GM18873 (cell line): ENCODE measurements at regions not wholly inside any gene's neighbourhood (a gene's known extent, or its start where the extent isn't known, plus 50 kb on each side); places are given as distances from the start of the nearest gene placed in this dataset.

ENCODE experiments used
- ATAC-seq: cut with Tn5 transposase; IDR thresholded peaks from one replicate; pipeline ENCODE4 v1.9.1; 2021; ENCODE audit warnings: mild to moderate bottlenecking, moderate library complexity, moderate number of reproducible peaks; ENCODE audit not compliant: unreplicated experiment, low FRiP score

GRCh38 chr11:91209751-91210150 lies 986.9 kb upstream of the CHORDC1 start:
- ATAC-seq: no peak

- ATAC-seq: no peak
These were observed 986.5 kb upstream of the CHORDC1 start for GRCh38 chr11:91209306-91209705.

DNA sequence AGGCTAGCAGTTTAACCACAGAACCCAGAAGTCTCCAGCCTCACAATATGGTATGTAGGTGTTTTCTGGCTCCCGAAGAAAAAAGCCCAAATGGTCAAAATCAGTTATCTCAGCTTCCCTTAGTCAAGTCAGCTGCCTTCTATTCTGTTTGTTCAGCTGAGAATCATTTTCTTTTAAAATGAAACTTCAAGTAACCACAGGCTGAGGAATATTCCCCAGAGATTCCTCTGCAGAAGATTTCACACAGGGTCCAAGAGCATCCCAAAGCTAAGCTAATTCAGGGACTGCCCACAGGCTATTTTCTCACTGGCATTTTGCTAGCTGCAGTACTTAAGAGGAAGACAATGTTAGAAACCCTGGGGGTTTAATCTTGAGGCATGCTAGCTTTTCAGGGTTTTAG lies 977.0 kb upstream of the CHORDC1 start:
- ATAC-seq: no peak

- no peak for ATAC-seq
These were observed 971.7 kb upstream of the CHORDC1 start for GRCh38 chr11:91194546-91194945.

DNA sequence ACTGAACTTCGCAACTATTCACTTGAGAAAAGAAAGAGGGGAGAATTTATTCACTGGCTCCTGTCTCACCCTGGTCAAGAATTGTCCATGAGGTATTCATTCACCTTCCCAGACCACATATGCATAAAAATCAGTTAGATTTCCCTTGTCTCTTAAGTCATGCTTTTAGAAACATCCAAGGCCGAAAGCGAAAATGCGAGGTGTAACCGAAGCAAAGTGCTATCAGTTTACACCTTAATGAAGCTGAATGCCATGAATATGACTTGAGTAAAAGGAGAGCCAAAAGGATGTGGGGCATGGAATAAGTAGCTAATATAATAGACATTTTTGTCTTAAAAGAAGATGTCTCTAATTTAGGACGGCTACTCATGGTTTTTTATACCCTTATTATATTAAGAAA lies 965.6 kb upstream of the CHORDC1 start:
- no peak for ATAC-seq

DNA sequence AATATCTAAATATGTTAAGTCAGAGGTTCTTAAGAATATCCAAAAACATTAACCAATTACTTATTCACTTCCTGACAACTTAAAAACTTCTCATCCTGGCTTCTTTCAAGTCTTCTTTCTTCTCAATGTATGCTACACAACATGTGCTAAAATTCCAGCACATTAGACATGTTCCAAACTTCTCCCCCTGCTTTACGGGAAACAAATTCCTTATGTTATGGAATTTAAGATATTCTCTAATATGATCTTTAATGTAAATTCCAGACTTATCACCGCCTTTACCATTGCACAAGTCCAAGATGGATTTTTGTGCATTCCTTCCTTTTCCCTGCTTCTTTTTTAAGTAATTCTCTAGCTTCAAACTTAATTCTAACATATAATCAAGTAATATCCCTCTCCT lies 964.5 kb upstream of the CHORDC1 start:
- no peak for ATAC-seq

GRCh38 chr11:91178366-91178765 lies 955.5 kb upstream of the CHORDC1 start:
- ATAC-seq: no peak

DNA sequence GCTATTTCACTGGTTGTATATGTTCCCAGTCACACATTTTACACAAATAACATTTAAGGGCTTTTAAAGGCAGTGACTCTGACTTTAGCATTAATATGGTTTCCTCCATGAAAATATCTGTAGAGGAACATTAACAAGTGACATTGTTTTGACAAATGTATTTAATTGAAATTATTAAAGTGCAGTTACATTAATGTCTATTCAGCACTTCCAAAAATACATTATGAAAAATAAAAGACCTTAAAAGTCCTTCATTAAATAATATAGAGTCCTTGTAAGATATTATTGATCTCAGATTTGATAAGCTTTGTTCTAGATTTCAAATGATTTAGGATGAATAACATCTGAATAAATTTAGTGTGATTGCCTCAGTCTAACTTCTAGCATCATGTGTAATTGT lies 951.9 kb upstream of the CHORDC1 start:
- no peak for ATAC-seq

- ATAC-seq: no peak
These were observed 951.3 kb upstream of the CHORDC1 start for GRCh38 chr11:91174193-91174592.

DNA sequence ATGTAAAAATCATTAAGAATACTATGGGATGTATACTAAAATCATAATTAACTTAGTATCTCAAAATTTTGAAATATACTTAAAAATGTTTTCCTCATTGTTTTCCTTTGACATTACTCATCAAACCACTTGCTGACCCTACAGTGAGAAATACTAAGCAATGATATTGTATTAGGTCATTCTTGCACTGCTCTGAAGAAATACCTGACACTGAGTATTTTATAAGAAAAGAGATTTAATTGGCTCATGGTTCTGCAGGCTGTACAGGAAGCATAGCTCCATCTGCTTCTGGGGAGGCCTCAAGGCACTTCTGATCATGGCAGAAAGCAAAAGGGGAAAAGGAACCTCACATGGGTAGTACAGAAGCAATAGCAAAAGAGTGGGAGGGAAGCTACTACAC lies 950.9 kb upstream of the CHORDC1 start:
- ATAC-seq: no peak

GRCh38 chr11:91170711-91171110 lies 947.9 kb upstream of the CHORDC1 start:
- ATAC-seq: no peak

DNA sequence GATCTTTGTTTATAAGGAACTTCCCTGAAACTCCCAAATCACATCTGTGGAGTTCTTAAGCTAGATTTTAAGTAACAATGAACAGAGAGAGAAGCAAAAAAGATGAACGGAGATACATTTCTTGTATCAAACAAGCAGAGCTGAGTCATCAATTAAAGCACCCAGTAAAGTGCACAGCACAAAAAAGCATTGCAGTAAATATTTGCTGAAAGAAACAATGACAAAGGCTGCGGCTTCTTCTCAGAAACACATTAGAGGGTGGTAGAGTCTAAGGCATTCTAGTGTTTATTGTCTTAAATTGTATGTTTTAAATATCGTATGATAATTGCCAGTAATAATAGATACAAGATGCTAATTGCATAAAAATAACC lies 941.6 kb upstream of the CHORDC1 start:
- ATAC-seq: no peak

DNA sequence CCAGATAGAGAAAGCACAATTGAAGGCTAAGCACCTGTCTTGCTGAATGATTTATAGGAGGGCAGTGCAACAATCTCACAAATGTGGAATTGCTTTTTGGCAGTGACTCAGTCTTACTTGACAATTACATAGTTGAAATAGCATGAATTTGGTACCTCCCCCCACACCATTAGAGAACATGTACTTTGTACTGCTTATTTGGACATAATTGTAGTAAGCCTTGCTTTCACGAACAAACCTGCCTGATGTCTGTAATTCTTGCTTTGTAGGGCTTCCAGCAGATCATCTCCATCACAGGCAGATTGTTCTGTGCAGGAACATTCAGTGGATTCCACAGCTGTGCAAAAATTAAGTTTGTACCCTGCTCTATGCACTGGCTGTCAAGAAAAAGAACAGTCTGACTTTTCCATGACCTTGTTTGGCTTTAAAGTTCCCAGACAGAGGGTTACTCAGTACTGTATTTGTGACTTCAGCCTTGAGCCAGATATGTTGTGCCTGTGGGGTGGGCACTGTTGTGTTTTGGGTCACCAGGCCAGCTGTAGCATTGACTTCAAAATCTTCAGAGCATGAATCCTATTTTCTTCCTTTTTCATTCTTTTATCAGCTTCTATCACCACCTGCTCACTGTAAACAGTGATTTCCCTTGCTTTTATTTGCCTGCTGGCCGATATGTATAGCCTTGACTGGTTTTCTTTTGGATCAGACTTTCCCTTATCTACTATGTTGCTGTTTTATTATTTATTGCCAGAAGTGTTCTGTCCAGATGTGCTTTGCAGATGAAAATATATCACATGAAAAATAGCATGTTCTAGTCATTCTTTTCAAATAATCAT lies 941.0 kb upstream of the CHORDC1 start:
- ATAC-seq: no peak

DNA sequence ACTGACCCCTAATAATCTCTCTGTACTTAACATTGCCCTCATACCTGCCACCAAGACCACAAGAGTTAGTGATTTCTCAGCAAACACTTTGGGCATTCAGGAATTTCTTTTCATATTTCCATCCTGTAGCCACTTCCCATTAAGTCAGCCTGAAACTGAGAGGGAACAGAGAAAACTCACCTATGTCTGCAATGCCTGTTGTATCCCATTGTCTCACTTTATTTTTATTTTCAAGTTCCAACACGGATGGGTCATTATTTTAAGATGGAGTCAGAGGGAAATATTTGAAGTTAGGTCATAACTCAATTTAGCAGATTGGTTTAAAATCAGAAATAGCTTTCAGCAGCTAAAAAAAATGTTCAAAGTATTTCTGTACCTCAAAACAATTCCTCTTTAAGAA lies 937.8 kb upstream of the CHORDC1 start:
- ATAC-seq: no peak

GRCh38 chr11:91158891-91159537 lies 936.2 kb upstream of the CHORDC1 start:
- no peak for ATAC-seq

GRCh38 chr11:91158297-91158696 lies 935.4 kb upstream of the CHORDC1 start:
- ATAC-seq: no peak

DNA sequence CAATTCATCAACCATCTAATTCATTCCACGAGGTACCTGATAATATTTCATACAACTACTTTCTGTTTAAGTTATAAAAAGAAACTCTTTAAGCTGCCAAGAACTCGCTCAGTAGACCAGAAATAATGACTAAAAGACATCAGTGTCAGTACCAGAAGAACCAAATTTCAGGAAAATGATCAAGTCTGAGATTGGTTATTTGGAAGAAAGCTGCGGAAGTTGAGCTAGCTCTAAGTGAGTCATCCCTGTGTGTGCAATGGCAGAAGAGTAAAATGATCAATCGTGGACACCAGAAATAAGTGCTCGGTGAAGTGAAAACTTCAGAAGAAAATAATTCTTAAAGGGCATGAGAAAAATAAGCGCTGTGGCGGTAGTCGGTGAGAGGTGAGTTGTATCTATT lies 933.2 kb upstream of the CHORDC1 start:
- no peak for ATAC-seq

DNA sequence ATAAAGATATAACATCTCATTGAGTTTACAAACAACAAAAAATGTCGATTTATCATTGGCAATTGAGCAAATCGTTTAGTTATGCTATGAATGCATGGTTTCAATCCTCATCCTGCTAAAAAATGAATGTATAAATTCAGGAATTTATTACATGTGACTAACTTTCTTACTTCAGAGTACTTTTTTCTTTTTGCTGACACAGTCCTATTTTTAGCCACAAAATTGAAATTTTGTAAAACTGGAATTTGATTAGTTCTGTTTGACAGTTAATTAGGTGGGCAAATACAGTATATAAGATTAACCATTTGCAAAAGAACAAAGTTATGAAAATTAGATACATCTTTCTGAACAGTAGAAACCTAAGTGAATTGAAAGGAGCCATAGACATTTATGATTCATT lies 925.0 kb upstream of the CHORDC1 start:
- ATAC-seq: no peak

DNA sequence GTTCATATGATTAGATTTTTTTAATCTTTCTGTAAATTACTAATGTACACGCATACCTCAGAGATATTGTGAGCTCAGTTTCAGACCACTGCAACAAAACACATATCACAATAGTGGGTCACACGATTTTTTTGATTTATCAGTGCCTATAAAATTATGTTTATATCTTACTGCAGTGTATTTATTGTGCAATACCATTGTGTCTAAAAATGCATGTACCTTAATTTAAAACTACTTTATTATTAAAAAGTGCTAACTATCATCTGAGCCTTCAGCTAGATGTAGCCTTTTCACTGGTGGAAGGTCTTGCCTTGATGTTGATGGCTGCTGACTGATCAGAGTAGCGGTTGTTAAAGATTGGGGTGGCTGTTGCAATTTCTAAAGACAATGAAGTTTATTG lies 918.8 kb upstream of the CHORDC1 start:
- no peak for ATAC-seq

GRCh38 chr11:91136631-91137030 lies 913.8 kb upstream of the CHORDC1 start:
- ATAC-seq: no peak

DNA sequence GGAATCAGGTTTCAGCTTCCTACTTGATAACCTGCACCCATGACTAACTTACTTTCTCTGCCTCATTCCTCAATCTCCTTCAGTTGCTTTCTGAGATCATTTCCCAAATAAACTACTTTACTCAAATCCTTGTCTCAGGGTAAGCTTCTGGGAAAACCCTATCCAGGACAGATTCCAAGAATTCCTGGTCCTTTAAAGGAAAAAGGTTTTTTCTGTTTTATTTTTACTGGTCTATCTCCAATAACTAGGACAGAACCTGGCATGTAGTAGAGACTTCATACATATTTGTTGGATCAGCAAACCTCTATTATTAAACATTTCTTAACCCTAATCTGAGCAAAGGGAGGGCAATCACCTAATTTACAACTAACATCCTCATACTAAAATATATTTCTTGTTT lies 910.5 kb upstream of the CHORDC1 start:
- no peak for ATAC-seq

GRCh38 chr11:91129596-91129995 lies 906.7 kb upstream of the CHORDC1 start:
- no peak for ATAC-seq
